ENCODE measurements at regions not wholly inside any gene's neighbourhood (a gene's known extent, or its start where the extent isn't known, plus 50 kb on each side); places are given as distances from the start of the nearest gene placed in this dataset.
"Not testable (repeated sequence)": the region's sequence is repeated elsewhere in the genome, so short reads cannot be mapped to it uniquely, and the experiment has no call there.

- H3K36me3 Mint-ChIP-seq (ENCODE audit: low read depth): no peaks in the 10 kb centered on the region
- no peak for DNase-seq
- no peak overlapping the region for H3K4me3 Mint-ChIP-seq
- H3K4me1 Mint-ChIP-seq: no peaks in the 10 kb centered on the region
- no peak overlapping the region for H3K27ac Mint-ChIP-seq
- ATAC-seq: no peak
- H3K27me3 Mint-ChIP-seq: no peaks in the 10 kb centered on the region
- H3K9me3 ChIP-seq (ENCODE audit: control insufficient read depth, low read length, poor library complexity, severe bottlenecking): no peaks in the 10 kb centered on the region
Measured at GRCh38 chr3:153539263-153539662, 377.2 kb downstream of the RAP2B start.

DNA sequence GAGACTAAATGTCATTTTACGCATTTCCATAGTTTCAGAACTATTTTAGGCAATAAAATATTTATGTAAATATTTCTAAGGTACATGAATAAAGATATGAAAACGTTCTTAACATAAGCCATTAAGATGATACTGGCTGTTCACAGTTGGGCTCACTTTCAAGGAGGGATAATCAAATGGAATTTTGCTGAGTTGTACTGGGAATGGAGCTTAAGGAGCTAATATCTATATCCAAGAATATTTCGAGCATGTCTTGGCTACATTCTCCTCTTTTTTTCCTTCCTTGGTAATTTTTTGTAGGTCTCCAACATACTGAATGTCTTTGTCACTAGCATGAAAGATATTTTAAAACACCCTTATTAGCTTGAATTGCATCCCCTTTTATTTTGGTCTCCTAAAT, 383.4 kb downstream of the RAP2B start:
- H3K9me3 ChIP-seq (ENCODE audit: control insufficient read depth, low read length, poor library complexity, severe bottlenecking): no peaks in the 10 kb centered on the region
- no peaks in the 10 kb centered on the region for H3K4me1 Mint-ChIP-seq
- H3K4me3 Mint-ChIP-seq: no peak overlapping the region
- H3K36me3 Mint-ChIP-seq (ENCODE audit: low read depth): no peaks in the 10 kb centered on the region
- DNase-seq (no peak), ATAC-seq (no peak)
- no peak overlapping the region for H3K27ac Mint-ChIP-seq
- H3K27me3 Mint-ChIP-seq: no peaks in the 10 kb centered on the region

- no peaks in the 10 kb centered on the region for H3K36me3 Mint-ChIP-seq (ENCODE audit: low read depth)
- DNase-seq: no peak
- no peaks in the 10 kb centered on the region for H3K27me3 Mint-ChIP-seq
- H3K9me3 ChIP-seq (ENCODE audit: control insufficient read depth, low read length, poor library complexity, severe bottlenecking): no peaks in the 10 kb centered on the region
- H3K27ac Mint-ChIP-seq: no peak overlapping the region
- H3K4me1 Mint-ChIP-seq: peaks cover 2% of the 10 kb centered on the region
- H3K4me3 Mint-ChIP-seq: no peak overlapping the region
- ATAC-seq: no peak
Measured at GRCh38 chr3:153547970-153548369, 385.9 kb downstream of the RAP2B start.

- H3K4me3 Mint-ChIP-seq; ATAC-seq; H3K9me3 ChIP-seq (ENCODE audit: control insufficient read depth, low read length, poor library complexity, severe bottlenecking): not testable (repeated sequence)
Measured at GRCh38 chr3:153549686-153550085, 387.7 kb downstream of the RAP2B start.

DNA sequence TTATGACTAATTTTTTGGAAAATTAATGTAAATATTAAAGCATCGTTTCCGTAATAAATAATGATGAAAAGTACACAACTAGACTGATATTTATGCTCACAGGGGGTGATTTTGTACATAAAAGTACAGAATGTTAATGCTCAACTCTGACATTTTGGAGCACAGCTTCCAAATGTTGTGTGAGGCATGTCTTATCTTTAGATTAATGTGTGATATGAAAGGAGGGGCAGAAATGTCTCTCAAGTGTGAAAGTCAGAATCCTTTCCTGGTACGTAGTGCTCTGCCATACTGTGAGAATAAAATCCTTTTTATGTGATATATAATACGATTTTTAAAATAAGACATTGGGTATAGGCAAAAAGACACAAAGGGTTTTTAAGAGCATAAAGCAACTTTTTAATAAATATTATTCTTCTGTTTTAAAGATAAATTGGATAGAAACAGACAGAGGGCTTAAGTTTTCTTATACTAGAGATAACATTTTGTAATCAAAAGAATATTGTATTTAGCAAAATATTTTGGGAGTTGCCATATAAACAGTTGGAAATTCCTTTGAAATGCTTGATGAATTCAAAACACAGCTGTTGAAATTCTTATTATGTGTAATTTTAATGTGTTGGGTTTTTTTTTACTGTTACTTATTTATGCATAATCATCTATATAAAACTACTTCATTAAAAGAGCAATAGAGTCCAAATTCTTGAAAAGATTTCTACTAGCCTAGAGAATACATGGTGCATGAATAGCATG, 389.7 kb downstream of the RAP2B start:
- H3K36me3 Mint-ChIP-seq (ENCODE audit: low read depth): no peaks in the 10 kb centered on the region
- peaks cover 3% of the 10 kb centered on the region for H3K4me1 Mint-ChIP-seq
- DNase-seq (no peak), ATAC-seq (no peak)
- no peaks in the 10 kb centered on the region for H3K27me3 Mint-ChIP-seq
- no peak overlapping the region for H3K27ac Mint-ChIP-seq
- H3K9me3 ChIP-seq (ENCODE audit: control insufficient read depth, low read length, poor library complexity, severe bottlenecking): no peaks in the 10 kb centered on the region
- H3K4me3 Mint-ChIP-seq: no peak overlapping the region

More at GRCh38 chr3:153549686-153550085, 387.7 kb downstream of the RAP2B start:
- not testable (repeated sequence) for H3K27ac Mint-ChIP-seq; H3K27me3 Mint-ChIP-seq; H3K36me3 Mint-ChIP-seq (ENCODE audit: low read depth); DNase-seq; H3K4me1 Mint-ChIP-seq

GRCh38 chr3:153552887-153553604, 391.0 kb downstream of the RAP2B start:
- H3K27ac Mint-ChIP-seq: no peak overlapping the region
- no peaks in the 10 kb centered on the region for H3K9me3 ChIP-seq (ENCODE audit: control insufficient read depth, low read length, poor library complexity, severe bottlenecking)
- peaks cover 3% of the 10 kb centered on the region for H3K4me1 Mint-ChIP-seq
- ATAC-seq: no peak
- H3K4me3 Mint-ChIP-seq: no peak overlapping the region
- DNase-seq: no peak
- H3K27me3 Mint-ChIP-seq: no peaks in the 10 kb centered on the region
- H3K36me3 Mint-ChIP-seq (ENCODE audit: low read depth): no peaks in the 10 kb centered on the region

DNA sequence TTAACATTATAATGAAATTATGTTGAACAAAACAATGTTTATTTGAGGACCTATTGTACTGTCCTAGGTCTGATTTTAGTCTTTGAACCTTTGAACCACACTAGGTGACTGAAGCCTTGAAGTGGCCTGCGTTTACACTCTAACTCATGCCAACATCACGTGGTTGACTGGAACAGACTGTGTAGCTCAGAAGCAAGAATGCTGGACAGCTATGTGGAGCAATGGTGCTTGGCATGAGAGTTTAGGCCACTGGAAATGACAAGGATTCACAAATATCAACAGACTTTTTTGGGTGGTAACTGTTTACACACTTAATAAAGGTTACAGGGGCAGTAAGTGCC, 391.5 kb downstream of the RAP2B start:
- no peaks in the 10 kb centered on the region for H3K36me3 Mint-ChIP-seq (ENCODE audit: low read depth)
- ATAC-seq (no peak), DNase-seq (no peak)
- no peak overlapping the region for H3K4me3 Mint-ChIP-seq
- peaks cover 3% of the 10 kb centered on the region for H3K4me1 Mint-ChIP-seq
- no peaks in the 10 kb centered on the region for H3K9me3 ChIP-seq (ENCODE audit: control insufficient read depth, low read length, poor library complexity, severe bottlenecking)
- H3K27ac Mint-ChIP-seq: no peak overlapping the region
- H3K27me3 Mint-ChIP-seq: no peaks in the 10 kb centered on the region

DNA sequence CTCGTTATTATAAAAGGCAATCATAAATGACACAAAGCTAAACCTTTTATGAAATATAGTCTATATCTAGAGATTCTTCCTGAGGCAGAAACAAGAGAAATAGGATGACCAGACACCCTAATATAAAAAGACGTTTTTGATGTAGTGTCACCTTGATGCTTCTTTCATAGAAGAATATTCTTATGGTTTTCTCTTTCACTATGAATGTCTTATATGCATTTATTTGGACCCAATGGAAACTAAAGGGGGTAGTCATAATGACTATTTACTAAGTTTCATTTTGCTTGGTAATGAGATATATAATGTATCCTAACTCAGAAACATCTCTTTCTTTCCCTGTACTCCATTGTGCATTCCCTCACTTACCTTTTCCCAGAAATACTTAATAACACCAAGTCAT, 393.9 kb downstream of the RAP2B start:
- ATAC-seq (no peak), DNase-seq (no peak)
- Mint-ChIP-seq H3K36me3 (ENCODE audit: low read depth) (no peaks in the 10 kb centered on the region), H3K4me1 (peaks cover 3% of the 10 kb centered on the region), H3K27me3 (no peaks in the 10 kb centered on the region), H3K4me3 (no peak overlapping the region), H3K27ac (no peak overlapping the region)
- H3K9me3 ChIP-seq (ENCODE audit: control insufficient read depth, low read length, poor library complexity, severe bottlenecking): no peaks in the 10 kb centered on the region

DNA sequence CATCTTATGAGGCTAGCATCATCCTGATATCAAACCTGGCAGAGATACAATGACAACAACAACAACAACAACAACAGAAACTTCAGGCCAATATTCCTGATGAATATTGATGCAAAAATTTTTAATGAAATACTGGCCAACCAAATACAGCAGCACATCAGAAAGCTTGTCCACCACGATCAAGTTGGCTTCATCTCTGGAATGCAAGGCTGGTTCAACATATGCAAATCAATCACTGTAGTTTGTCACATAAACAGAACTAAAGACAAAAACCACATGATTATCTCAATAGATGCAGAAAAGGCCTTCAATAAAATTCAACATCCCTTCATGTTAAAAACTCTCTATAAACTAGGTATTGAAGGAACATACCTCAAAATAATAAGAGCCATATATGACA, 397.3 kb downstream of the RAP2B start:
- H3K27ac Mint-ChIP-seq; H3K4me3 Mint-ChIP-seq; ATAC-seq; H3K4me1 Mint-ChIP-seq; H3K36me3 Mint-ChIP-seq (ENCODE audit: low read depth); DNase-seq; H3K9me3 ChIP-seq (ENCODE audit: control insufficient read depth, low read length, poor library complexity, severe bottlenecking); H3K27me3 Mint-ChIP-seq: not testable (repeated sequence)

GRCh38 chr3:153567011-153567410, 405.0 kb downstream of the RAP2B start:
- peaks cover 7% of the 10 kb centered on the region for H3K9me3 ChIP-seq (ENCODE audit: control insufficient read depth, low read length, poor library complexity, severe bottlenecking)
- no peaks in the 10 kb centered on the region for H3K36me3 Mint-ChIP-seq (ENCODE audit: low read depth)
- no peak overlapping the region for H3K4me3 Mint-ChIP-seq
- H3K27me3 Mint-ChIP-seq: no peaks in the 10 kb centered on the region
- H3K4me1 Mint-ChIP-seq: no peaks in the 10 kb centered on the region
- no peak for ATAC-seq
- no peak for DNase-seq
- H3K27ac Mint-ChIP-seq: no peak overlapping the region

- ATAC-seq: no peak
- Mint-ChIP-seq H3K36me3 (ENCODE audit: low read depth) (no peaks in the 10 kb centered on the region), H3K4me1 (no peaks in the 10 kb centered on the region), H3K27me3 (no peaks in the 10 kb centered on the region), H3K4me3 (no peak overlapping the region), H3K27ac (no peak overlapping the region)
- H3K9me3 ChIP-seq (ENCODE audit: control insufficient read depth, low read length, poor library complexity, severe bottlenecking): peaks cover 7% of the 10 kb centered on the region
- no peak for DNase-seq
Measured at GRCh38 chr3:153567556-153567955, 405.5 kb downstream of the RAP2B start.

- not testable (repeated sequence) for H3K4me1 Mint-ChIP-seq; DNase-seq; H3K27me3 Mint-ChIP-seq; H3K9me3 ChIP-seq (ENCODE audit: control insufficient read depth, low read length, poor library complexity, severe bottlenecking); ATAC-seq; H3K4me3 Mint-ChIP-seq; H3K27ac Mint-ChIP-seq; H3K36me3 Mint-ChIP-seq (ENCODE audit: low read depth)
Measured at GRCh38 chr3:153570481-153570880, 408.5 kb downstream of the RAP2B start.

- peaks cover 3% of the 10 kb centered on the region for H3K4me1 Mint-ChIP-seq
- no peak for DNase-seq
- H3K4me3 Mint-ChIP-seq: no peak overlapping the region
- no peaks in the 10 kb centered on the region for H3K9me3 ChIP-seq (ENCODE audit: control insufficient read depth, low read length, poor library complexity, severe bottlenecking)
- no peaks in the 10 kb centered on the region for H3K36me3 Mint-ChIP-seq (ENCODE audit: low read depth)
- no peak overlapping the region for H3K27ac Mint-ChIP-seq
- no peaks in the 10 kb centered on the region for H3K27me3 Mint-ChIP-seq
- ATAC-seq: no peak
Measured at GRCh38 chr3:153572165-153572564, 410.1 kb downstream of the RAP2B start.

GRCh38 chr3:153572654-153573053, 410.6 kb downstream of the RAP2B start:
- no peak overlapping the region for H3K4me3 Mint-ChIP-seq
- DNase-seq (no peak), ATAC-seq (no peak)
- no peaks in the 10 kb centered on the region for H3K27me3 Mint-ChIP-seq
- peaks cover 3% of the 10 kb centered on the region for H3K4me1 Mint-ChIP-seq
- H3K36me3 Mint-ChIP-seq (ENCODE audit: low read depth): no peaks in the 10 kb centered on the region
- no peak overlapping the region for H3K27ac Mint-ChIP-seq
- H3K9me3 ChIP-seq (ENCODE audit: control insufficient read depth, low read length, poor library complexity, severe bottlenecking): no peaks in the 10 kb centered on the region
